Calu3 (cell line): ENCODE measurements at regions not wholly inside any gene's neighbourhood (a gene's known extent, or its start where the extent isn't known, plus 50 kb on each side); places are given as distances from the start of the nearest gene placed in this dataset.
"Not testable (repeated sequence)": the region's sequence is repeated elsewhere in the genome, so short reads cannot be mapped to it uniquely, and the experiment has no call there.

Experiments used
- BruUV-seq: library from RNA; stranded (reverse); fragments of 400-500 nt; replicated peaks from 2 replicates; lab custom pipeline; 2021; lab: Mats Ljungman, UMichigan
- CTCF ChIA-PET: fragments of 300-600 bp; sonication (Branson Sonifier 250); formaldehyde crosslinking; loops from one replicate; lab custom pipeline; 2022; ENCODE audit warnings: antibody characterized with exemption; lab: Charles Lee
- DNase-seq: peaks from one replicate; pipeline ENCODE4 v3.0.0; 2022
- H3K27ac Mint-ChIP-seq: one replicate; pipeline ENCODE4 v1.8.0; 2022; ENCODE audit warnings: mixed read lengths; ENCODE audit not compliant: unreplicated experiment
- H3K27me3 Mint-ChIP-seq: one replicate; pipeline ENCODE4 v1.8.0; 2022; ENCODE audit warnings: mixed read lengths; ENCODE audit not compliant: unreplicated experiment
- H3K36me3 Mint-ChIP-seq: one replicate; pipeline ENCODE4 v1.8.0; 2022; ENCODE audit warnings: mild to moderate bottlenecking, moderate library complexity, mixed read lengths; ENCODE audit not compliant: insufficient read depth, unreplicated experiment
- H3K4me1 Mint-ChIP-seq: one replicate; pipeline ENCODE4 v1.8.0; 2022; ENCODE audit warnings: mild to moderate bottlenecking, low read depth, mixed read lengths; ENCODE audit not compliant: unreplicated experiment
- H3K4me3 Mint-ChIP-seq: one replicate; pipeline ENCODE4 v1.8.0; 2022; ENCODE audit warnings: mild to moderate bottlenecking, low read depth, moderate library complexity, mixed read lengths; ENCODE audit not compliant: unreplicated experiment
- H3K9me3 Mint-ChIP-seq: one replicate; pipeline ENCODE4 v1.8.0; 2022; ENCODE audit warnings: low read depth, mixed read lengths; ENCODE audit not compliant: unreplicated experiment
- CTCF ChIP-seq: fragments of 200-600 bp; IDR thresholded peaks from one replicate; pipeline ENCODE4 v1.8.0; 2022; ENCODE audit warnings: antibody characterized with exemption; ENCODE audit not compliant: unreplicated experiment
- intact Hi-C: fragments of 100-400 bp; cut with micrococcal nuclease; formaldehyde crosslinking; loops from one replicate; pipeline ENCODE4 v1.10.0; 2022; ENCODE audit not compliant: unreplicated experiment

GRCh38 chr3:62951037-62951613 lies 75.9 kb upstream of the CADPS start:
- BruUV-seq = no TSS peak
- H3K27ac Mint-ChIP-seq = no peak overlapping the region
- H3K36me3 Mint-ChIP-seq = no peaks in the 10 kb centered on the region
- intact Hi-C loops = no loop called here
- H3K4me1 Mint-ChIP-seq = no peaks in the 10 kb centered on the region
- DNase-seq = no peak
- no peaks in the 10 kb centered on the region for H3K9me3 Mint-ChIP-seq
- CTCF ChIA-PET = no interaction called here
- H3K4me3 Mint-ChIP-seq = no peak overlapping the region
- TF ChIP-seq CTCF = no peak
- H3K27me3 Mint-ChIP-seq = no peaks in the 10 kb centered on the region

- not testable (repeated sequence) for DNase-seq, H3K36me3 Mint-ChIP-seq
These were observed 76.7 kb upstream of the CADPS start for GRCh38 chr3:62951880-62952279.

GRCh38 chr3:62954580-62954979 lies 79.4 kb upstream of the CADPS start:
- no TSS peak for BruUV-seq
- CTCF ChIA-PET = no interaction called here
- Mint-ChIP-seq H3K27me3 (no peaks in the 10 kb centered on the region), H3K4me3 (no peak overlapping the region), H3K27ac (no peak overlapping the region), H3K36me3 (no peaks in the 10 kb centered on the region), H3K4me1 (no peaks in the 10 kb centered on the region), H3K9me3 (no peaks in the 10 kb centered on the region)
- intact Hi-C loops = no loop called here
- TF ChIP-seq CTCF = no peak
- DNase-seq = no peak

More at GRCh38 chr3:62951880-62952279, 76.7 kb upstream of the CADPS start:
- H3K27ac Mint-ChIP-seq, BruUV-seq, H3K4me1 Mint-ChIP-seq, H3K4me3 Mint-ChIP-seq, H3K9me3 Mint-ChIP-seq, intact Hi-C loops, CTCF ChIA-PET, H3K27me3 Mint-ChIP-seq: not testable (repeated sequence)

GRCh38 chr3:62955126-62955525 lies 79.9 kb upstream of the CADPS start:
- H3K9me3 Mint-ChIP-seq = no peaks in the 10 kb centered on the region
- no peak for DNase-seq
- intact Hi-C loops = no loop called here
- CTCF ChIA-PET = no interaction called here
- H3K4me1 Mint-ChIP-seq = no peaks in the 10 kb centered on the region
- no peak overlapping the region for H3K27ac Mint-ChIP-seq
- H3K27me3 Mint-ChIP-seq = no peaks in the 10 kb centered on the region
- no peak for TF ChIP-seq CTCF
- H3K4me3 Mint-ChIP-seq = no peak overlapping the region
- H3K36me3 Mint-ChIP-seq = no peaks in the 10 kb centered on the region
- no TSS peak for BruUV-seq

- Mint-ChIP-seq H3K9me3 (no peaks in the 10 kb centered on the region), H3K27ac (no peak overlapping the region), H3K27me3 (no peaks in the 10 kb centered on the region), H3K36me3 (no peaks in the 10 kb centered on the region), H3K4me1 (no peaks in the 10 kb centered on the region), H3K4me3 (no peak overlapping the region)
- DNase-seq = no peak
- intact Hi-C loops = no loop called here
- TF ChIP-seq CTCF = no peak
- BruUV-seq = no TSS peak
- CTCF ChIA-PET = interaction anchor here (1.0 kb wide), 1 partner anchor 14 kb away, joined by 5 read pairs; no protein-coding TSS in a partner anchor
These were observed 81.2 kb upstream of the CADPS start for GRCh38 chr3:62956411-62956810.
